RWPE2 (cell line): ENCODE measurements at regions not wholly inside any gene's neighbourhood (a gene's known extent, or its start where the extent isn't known, plus 50 kb on each side); places are given as distances from the start of the nearest gene placed in this dataset.
"Not testable (repeated sequence)": the region's sequence is repeated elsewhere in the genome, so short reads cannot be mapped to it uniquely, and the experiment has no call there.

Experiments used
- ATAC-seq: fragments of 200-7000 bp; cut with Tn5 transposase; 3 replicates; pipeline ENCODE4 v1.9.1; 2021; ENCODE audit warnings: low read depth
- DNase-seq: peaks from one replicate; pipeline ENCODE4 v3.0.0-alpha.2; 2020; ENCODE audit warnings: low spot score
- H3K27ac ChIP-seq: fragments of 450-650 bp; 2 replicates; pipeline ENCODE4 v1.5.1; 2017; ENCODE audit warnings: mild to moderate bottlenecking; ENCODE audit not compliant: poor library complexity, severe bottlenecking
- H3K27me3 ChIP-seq: fragments of 250-450 bp; sonication (Bioruptor Pico); 2 replicates; pipeline ENCODE4 v1.5.1; 2021; ENCODE audit warnings: mild to moderate bottlenecking, moderate library complexity; ENCODE audit not compliant: insufficient read depth, poor library complexity, severe bottlenecking
- H3K36me3 ChIP-seq: fragments of 250-450 bp; sonication (Bioruptor Pico); 2 replicates; pipeline ENCODE4 v1.5.1; 2020; ENCODE audit warnings: low read depth, mild to moderate bottlenecking, moderate library complexity
- H3K4me1 ChIP-seq: fragments of 250-450 bp; sonication (Bioruptor Pico); 2 replicates; pipeline ENCODE4 v1.5.1; 2021; ENCODE audit warnings: mild to moderate bottlenecking, moderate library complexity; ENCODE audit not compliant: insufficient read depth, poor library complexity, severe bottlenecking
- H3K4me3 ChIP-seq: fragments of 250-450 bp; sonication (Bioruptor Pico); 2 replicates; pipeline ENCODE4 v1.5.1; 2021; ENCODE audit warnings: mild to moderate bottlenecking, moderate library complexity; ENCODE audit not compliant: severe bottlenecking
- H3K9me3 ChIP-seq: fragments of 250-450 bp; sonication (Bioruptor Pico); 2 replicates; pipeline ENCODE4 v1.5.1; 2021; ENCODE audit warnings: mild to moderate bottlenecking, moderate library complexity; ENCODE audit not compliant: severe bottlenecking
- TF ChIP-seq, protein P1 (sequence below): fragments of 450-650 bp; IDR thresholded peaks from one replicate; pipeline ENCODE4 v1.5.1; 2017; ENCODE audit warnings: mild to moderate bottlenecking, moderate library complexity; ENCODE audit not compliant: poor library complexity, severe bottlenecking

DNA sequence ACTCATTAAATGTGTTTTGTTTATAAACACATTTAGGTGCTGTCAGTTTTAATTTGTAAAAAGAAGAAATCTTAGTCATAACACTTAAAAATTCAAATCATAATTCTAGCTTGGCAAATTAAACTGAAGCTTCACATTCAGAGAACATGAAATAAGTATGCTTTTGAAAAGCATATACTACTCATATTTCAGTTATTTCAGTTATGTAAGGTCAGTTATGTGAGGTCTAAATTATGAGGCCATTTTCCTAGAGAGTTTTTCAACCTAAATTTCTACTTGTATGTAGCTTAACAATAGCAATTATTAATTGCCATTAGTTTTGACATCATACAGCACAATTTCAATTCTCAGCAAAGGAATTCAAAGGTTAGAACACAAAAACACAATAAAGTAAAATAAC lies 465.0 kb downstream of the PLOD2 start:
- no peak for DNase-seq
- TF ChIP-seq, protein P1, sequence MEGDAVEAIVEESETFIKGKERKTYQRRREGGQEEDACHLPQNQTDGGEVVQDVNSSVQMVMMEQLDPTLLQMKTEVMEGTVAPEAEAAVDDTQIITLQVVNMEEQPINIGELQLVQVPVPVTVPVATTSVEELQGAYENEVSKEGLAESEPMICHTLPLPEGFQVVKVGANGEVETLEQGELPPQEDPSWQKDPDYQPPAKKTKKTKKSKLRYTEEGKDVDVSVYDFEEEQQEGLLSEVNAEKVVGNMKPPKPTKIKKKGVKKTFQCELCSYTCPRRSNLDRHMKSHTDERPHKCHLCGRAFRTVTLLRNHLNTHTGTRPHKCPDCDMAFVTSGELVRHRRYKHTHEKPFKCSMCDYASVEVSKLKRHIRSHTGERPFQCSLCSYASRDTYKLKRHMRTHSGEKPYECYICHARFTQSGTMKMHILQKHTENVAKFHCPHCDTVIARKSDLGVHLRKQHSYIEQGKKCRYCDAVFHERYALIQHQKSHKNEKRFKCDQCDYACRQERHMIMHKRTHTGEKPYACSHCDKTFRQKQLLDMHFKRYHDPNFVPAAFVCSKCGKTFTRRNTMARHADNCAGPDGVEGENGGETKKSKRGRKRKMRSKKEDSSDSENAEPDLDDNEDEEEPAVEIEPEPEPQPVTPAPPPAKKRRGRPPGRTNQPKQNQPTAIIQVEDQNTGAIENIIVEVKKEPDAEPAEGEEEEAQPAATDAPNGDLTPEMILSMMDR, result no peak
- no peak for ATAC-seq
- Histone ChIP-seq H3K36me3 (no peaks in the 10 kb centered on the region), H3K9me3 (no peaks in the 10 kb centered on the region), H3K4me1 (no peaks in the 10 kb centered on the region), H3K4me3 (no peak overlapping the region), H3K27ac (no peak overlapping the region), H3K27me3 (peaks cover 7% of the 10 kb centered on the region)

DNA sequence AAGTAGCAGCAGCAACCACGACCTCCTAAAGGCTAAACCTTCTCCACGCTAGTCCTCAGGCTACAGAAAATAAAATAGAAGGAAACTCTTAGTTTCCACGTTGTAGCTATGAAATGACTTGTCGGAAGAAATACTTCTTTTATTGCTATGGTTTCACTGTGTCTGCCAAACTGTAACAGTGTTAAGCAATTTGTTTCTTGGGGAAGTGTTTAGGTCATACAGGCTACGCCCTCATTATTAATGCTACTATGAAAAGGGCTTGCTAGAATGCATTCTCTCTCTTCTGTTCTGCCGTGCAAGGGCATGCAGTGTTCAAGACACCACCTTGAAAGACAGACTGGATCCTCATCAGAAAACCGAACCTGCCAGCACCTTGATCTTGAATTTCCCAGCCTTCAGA lies 462.7 kb downstream of the PLOD2 start:
- DNase-seq, result no peak
- peaks cover 7% of the 10 kb centered on the region for H3K27me3 ChIP-seq
- ATAC-seq, result peak; percentile 46; the same call in 2 of the 3 replicates
- no peaks in the 10 kb centered on the region for H3K9me3 ChIP-seq
- no peak overlapping the region for H3K27ac ChIP-seq
- H3K4me1 ChIP-seq, result no peaks in the 10 kb centered on the region
- TF ChIP-seq, protein P1, result no peak
- H3K36me3 ChIP-seq, result no peaks in the 10 kb centered on the region
- H3K4me3 ChIP-seq, result no peak overlapping the region

DNA sequence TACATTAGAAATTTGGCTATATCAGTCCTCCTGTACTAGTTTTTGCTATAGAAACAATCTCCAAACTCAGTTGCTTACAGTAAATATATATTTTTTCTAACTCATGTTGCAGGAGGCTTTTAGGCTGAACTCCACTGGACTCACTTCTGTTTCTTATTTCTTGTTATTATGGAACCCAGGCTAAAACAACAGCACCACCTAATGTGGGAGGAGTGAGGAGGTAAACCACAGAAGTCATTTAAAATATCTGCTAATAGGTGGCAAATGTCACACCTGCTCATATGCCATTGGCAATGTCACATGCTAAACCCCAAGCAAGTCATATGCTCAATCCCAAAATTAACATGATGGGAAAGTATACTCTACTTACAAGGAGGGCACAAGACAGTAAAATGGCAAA lies 462.2 kb downstream of the PLOD2 start:
- ATAC-seq, result no peak
- H3K4me1 ChIP-seq, result no peaks in the 10 kb centered on the region
- H3K27me3 ChIP-seq, result peaks cover 7% of the 10 kb centered on the region
- H3K9me3 ChIP-seq, result no peaks in the 10 kb centered on the region
- TF ChIP-seq, protein P1, result no peak
- no peak overlapping the region for H3K4me3 ChIP-seq
- no peaks in the 10 kb centered on the region for H3K36me3 ChIP-seq
- DNase-seq, result no peak
- H3K27ac ChIP-seq, result no peak overlapping the region

DNA sequence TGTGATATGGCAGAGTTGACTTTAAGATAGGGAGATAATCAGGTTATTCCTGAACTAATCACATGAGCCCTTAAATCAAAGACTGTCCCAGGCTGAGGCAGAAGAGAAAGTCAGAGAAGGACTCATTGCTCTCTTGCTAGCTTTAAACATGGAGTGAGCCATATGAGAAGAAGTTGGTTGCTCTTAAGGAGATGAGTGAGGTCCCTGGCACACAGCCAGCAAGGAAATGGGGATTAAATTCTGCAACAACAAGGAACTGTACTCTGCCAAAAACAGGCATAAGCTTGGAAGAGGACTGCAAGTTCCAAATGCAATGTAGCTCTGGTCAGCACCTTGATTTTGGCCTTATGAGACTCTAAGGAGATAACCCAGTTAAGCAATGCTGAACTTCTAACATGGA lies 457.0 kb downstream of the PLOD2 start:
- Histone ChIP-seq H3K9me3 (no peaks in the 10 kb centered on the region), H3K36me3 (no peaks in the 10 kb centered on the region), H3K27ac (no peak overlapping the region), H3K4me3 (no peak overlapping the region), H3K4me1 (no peaks in the 10 kb centered on the region), H3K27me3 (no peaks in the 10 kb centered on the region)
- TF ChIP-seq, protein P1, result no peak
- no peak for DNase-seq
- no peak for ATAC-seq

DNA sequence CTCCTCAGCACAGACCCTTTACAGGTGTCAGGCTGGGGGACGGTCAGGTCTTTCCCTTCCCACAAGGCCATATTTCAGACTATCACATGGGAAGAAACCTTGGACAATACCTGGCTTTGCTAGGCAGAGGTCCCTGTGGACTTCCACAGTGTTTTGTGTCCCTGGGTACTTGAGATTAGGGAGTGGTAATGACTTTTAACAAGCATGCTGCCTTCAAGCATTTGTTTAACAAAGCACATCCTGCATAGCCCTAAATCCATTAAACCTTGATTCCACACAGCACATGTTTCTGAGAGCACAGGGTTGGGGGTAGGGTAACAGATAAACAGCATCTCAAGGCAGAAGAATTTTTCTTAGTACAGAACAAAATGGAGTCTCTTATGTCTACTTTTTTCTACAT lies 451.2 kb downstream of the PLOD2 start:
- H3K4me1 ChIP-seq, H3K27ac ChIP-seq, ATAC-seq, H3K4me3 ChIP-seq, H3K27me3 ChIP-seq, H3K9me3 ChIP-seq, DNase-seq, H3K36me3 ChIP-seq: not testable (repeated sequence)
